Vagina (tissue), 2 donors: ENCODE measurements at regions not wholly inside any gene's neighbourhood (a gene's known extent, or its start where the extent isn't known, plus 50 kb on each side); places are given as distances from the start of the nearest gene placed in this dataset.

Experiments used
- DNase-seq, 2 donors: peaks; one replicate each; pipeline ENCODE4 v3.0.0-alpha.2; 2017; ENCODE audit errors: extremely low spot score in 2 of 2
- H3K27ac ChIP-seq: fragments of 200-600 bp; sonication (generic); one replicate; pipeline ENCODE4 v1.5.1; 2019
- H3K27me3 ChIP-seq: fragments of 200-600 bp; sonication (generic); one replicate; pipeline ENCODE4 v1.5.1; 2019
- H3K36me3 ChIP-seq, 2 donors: fragments of 200-600 bp; sonication (generic); one replicate each; pipeline ENCODE4 v1.5.1; 2017 to 2019
- H3K4me1 ChIP-seq: fragments of 200-600 bp; sonication (generic); one replicate; pipeline ENCODE4 v1.5.1; 2019
- H3K4me3 ChIP-seq, 2 donors: fragments of 200-600 bp; sonication (generic); 1 replicate in 1 of 2; 2 replicates in 1 of 2; pipeline ENCODE4 v1.5.1; 2016 to 2019
- H3K9me3 ChIP-seq: fragments of 200-600 bp; sonication (generic); one replicate; pipeline ENCODE4 v1.5.1; 2019
- CTCF ChIP-seq, 3 experiments: fragments of 450-650 bp in 2 of 3; fragments of 200-600 bp in 1 of 3; sonication (generic) in 1 of 3; IDR thresholded peaks; one replicate each; pipeline ENCODE4 v1.5.1; 2017 to 2019; ENCODE audit warnings: antibody characterized with exemption in 3 of 3, mild to moderate bottlenecking in 2 of 3, moderate library complexity in 2 of 3
- POLR2A ChIP-seq, 2 donors: fragments of 450-650 bp; IDR thresholded peaks; one replicate each; pipeline ENCODE4 v1.6.1; 2017; ENCODE audit warnings: antibody characterized with exemption in 2 of 2, mild to moderate bottlenecking in 2 of 2, moderate library complexity in 2 of 2
- POLR2AphosphoS5 ChIP-seq, 2 donors: sonication (generic); formaldehyde crosslinking; IDR thresholded peaks; one replicate each; pipeline ENCODE4 v1.9.0; 2017; ENCODE audit warnings: antibody characterized with exemption in 2 of 2, mild to moderate bottlenecking in 2 of 2, low read depth in 1 of 2; ENCODE audit not compliant: insufficient read depth in 1 of 2
- intact Hi-C: fragments of 100-400 bp; cut with DNase I; formaldehyde crosslinking; loops from one replicate; pipeline ENCODE4 v1.15.1; 2023

GRCh38 chr14:28589792-28590191 lies 176.8 kb upstream of the FOXG1 start:
- DNase-seq, result no peak
- Histone ChIP-seq H3K4me3 (no peak overlapping the region), H3K9me3 (no peaks in the 10 kb centered on the region), H3K27me3 (no peaks in the 10 kb centered on the region), H3K27ac (no peak overlapping the region), H3K4me1 (no peaks in the 10 kb centered on the region), H3K36me3 (no peaks in the 10 kb centered on the region)
- intact Hi-C loops, result no loop called here
- TF ChIP-seq CTCF (IDR thresholded peaks at IDR 0.05) (no peak), POLR2AphosphoS5 (IDR thresholded peaks at IDR 0.05; ENCODE audit: insufficient read depth in 1 of 2, low read depth in 1 of 2) (no peak), POLR2A (IDR thresholded peaks at IDR 0.05) (no peak)

- TF ChIP-seq POLR2A (IDR thresholded peaks at IDR 0.05), result no peak
- TF ChIP-seq CTCF (IDR thresholded peaks at IDR 0.05), result no peak
- TF ChIP-seq POLR2AphosphoS5 (IDR thresholded peaks at IDR 0.05; ENCODE audit: insufficient read depth in 1 of 2, low read depth in 1 of 2), result no peak
- intact Hi-C loops, result no loop called here
- DNase-seq, result no peak
- no peak overlapping the region for H3K27ac ChIP-seq
- H3K27me3 ChIP-seq, result no peaks in the 10 kb centered on the region
- H3K36me3 ChIP-seq, result no peaks in the 10 kb centered on the region
- no peaks in the 10 kb centered on the region for H3K4me1 ChIP-seq
- no peak overlapping the region for H3K4me3 ChIP-seq
- H3K9me3 ChIP-seq, result no peaks in the 10 kb centered on the region
Measured at GRCh38 chr14:28596391-28596790, 170.2 kb upstream of the FOXG1 start.

- no peaks in the 10 kb centered on the region for H3K4me1 ChIP-seq
- H3K9me3 ChIP-seq, result no peaks in the 10 kb centered on the region
- H3K36me3 ChIP-seq, result no peaks in the 10 kb centered on the region
- H3K27ac ChIP-seq, result no peak overlapping the region
- intact Hi-C loops, result no loop called here
- H3K27me3 ChIP-seq, result no peaks in the 10 kb centered on the region
- no peak overlapping the region for H3K4me3 ChIP-seq
- no peak for DNase-seq
- no peak for TF ChIP-seq POLR2AphosphoS5 (IDR thresholded peaks at IDR 0.05; ENCODE audit: insufficient read depth in 1 of 2, low read depth in 1 of 2)
- TF ChIP-seq CTCF (IDR thresholded peaks at IDR 0.05), result no peak
- no peak for TF ChIP-seq POLR2A (IDR thresholded peaks at IDR 0.05)
Measured at GRCh38 chr14:28599191-28599590, 167.4 kb upstream of the FOXG1 start.

- TF ChIP-seq CTCF (IDR thresholded peaks at IDR 0.05) (no peak), POLR2A (IDR thresholded peaks at IDR 0.05) (no peak), POLR2AphosphoS5 (IDR thresholded peaks at IDR 0.05; ENCODE audit: insufficient read depth in 1 of 2, low read depth in 1 of 2) (no peak)
- intact Hi-C loops, result no loop called here
- no peak overlapping the region for H3K27ac ChIP-seq
- H3K27me3 ChIP-seq, result no peaks in the 10 kb centered on the region
- H3K36me3 ChIP-seq, result no peaks in the 10 kb centered on the region
- H3K4me3 ChIP-seq, result no peak overlapping the region
- H3K9me3 ChIP-seq, result no peaks in the 10 kb centered on the region
- no peak for DNase-seq
- H3K4me1 ChIP-seq, result no peaks in the 10 kb centered on the region
Measured at GRCh38 chr14:28599605-28600004, 167.0 kb upstream of the FOXG1 start.

- no peak overlapping the region for H3K27ac ChIP-seq
- TF ChIP-seq POLR2A (IDR thresholded peaks at IDR 0.05), result no peak
- TF ChIP-seq POLR2AphosphoS5 (IDR thresholded peaks at IDR 0.05; ENCODE audit: insufficient read depth in 1 of 2, low read depth in 1 of 2), result no peak
- no peak for TF ChIP-seq CTCF (IDR thresholded peaks at IDR 0.05)
- no peaks in the 10 kb centered on the region for H3K27me3 ChIP-seq
- H3K4me1 ChIP-seq, result no peaks in the 10 kb centered on the region
- H3K9me3 ChIP-seq, result no peaks in the 10 kb centered on the region
- intact Hi-C loops, result no loop called here
- DNase-seq, result no peak
- no peak overlapping the region for H3K4me3 ChIP-seq
- no peaks in the 10 kb centered on the region for H3K36me3 ChIP-seq
Measured at GRCh38 chr14:28603606-28604005, 163.0 kb upstream of the FOXG1 start.
